ENCODE measurements at regions not wholly inside any gene's neighbourhood (a gene's known extent, or its start where the extent isn't known, plus 50 kb on each side); places are given as distances from the start of the nearest gene placed in this dataset.

- H3K9ac ChIP-seq (ENCODE audit: low read length): no peak overlapping the region
- H3K9me3 ChIP-seq (ENCODE audit: control insufficient read depth in 1 of 2, insufficient read depth in 1 of 2, low read depth in 1 of 2, low read length in 2 of 2): no peaks in the 10 kb centered on the region
- H3K9me2 ChIP-seq (ENCODE audit: insufficient read depth): no peaks in the 10 kb centered on the region
- ATAC-seq: no peak
- no TSS peak for BruUV-seq (replicated peaks)
- CTCF ChIA-PET: no interaction called here
- H3K4me2 ChIP-seq (ENCODE audit: low read length): no peak overlapping the region
- TF ChIP-seq EZH2phosphoT487 (IDR thresholded peaks at IDR 0.05; ENCODE audit: borderline replicate concordance) (no peak), ZNF274 (IDR thresholded peaks at IDR 0.05; ENCODE audit: low read depth, low read length) (no peak), RAD21 (IDR thresholded peaks at IDR 0.05; ENCODE audit: low read depth) (no peak), ATF3 (IDR thresholded peaks at IDR 0.05) (no peak), CTCF (IDR thresholded peaks at IDR 0.05 in 2 of 3, conservative IDR thresholded peaks at IDR 0.05 in 1 of 3; ENCODE audit: borderline replicate concordance in 1 of 3, insufficient read depth in 1 of 3, low read depth in 2 of 3, low read length in 2 of 3) (no peak), TCF7L2 (IDR thresholded peaks at IDR 0.05; ENCODE audit: borderline replicate concordance, extremely low read depth, insufficient read depth, insufficient read length) (no peak), REST (IDR thresholded peaks at IDR 0.05; ENCODE audit: low read depth) (no peak), ZBTB33 (IDR thresholded peaks at IDR 0.05; ENCODE audit: extremely low read depth, insufficient replicate concordance, low read length) (no peak), FOSL1 (IDR thresholded peaks at IDR 0.05; ENCODE audit: low read depth) (no peak), EGR1 (IDR thresholded peaks at IDR 0.05; ENCODE audit: low read depth) (no peak), SIN3A (IDR thresholded peaks at IDR 0.05; ENCODE audit: low read depth) (no peak), POLR2A (IDR thresholded peaks at IDR 0.05; ENCODE audit: borderline replicate concordance, extremely low read depth, insufficient read depth, insufficient read length) (no peak), EZH2 (IDR thresholded peaks at IDR 0.05) (no peak), CBX3 (IDR thresholded peaks at IDR 0.05; ENCODE audit: low read depth) (no peak), POLR2AphosphoS5 (IDR thresholded peaks at IDR 0.05; ENCODE audit: low read depth, low read length) (no peak), SRF (IDR thresholded peaks at IDR 0.05; ENCODE audit: low read depth) (no peak), YY1 (IDR thresholded peaks at IDR 0.05; ENCODE audit: extremely low read depth, insufficient replicate concordance, low read depth, low read length) (no peak), SP1 (IDR thresholded peaks at IDR 0.05; ENCODE audit: low read depth) (no peak), JUND (IDR thresholded peaks at IDR 0.05) (no peak), MAX (IDR thresholded peaks at IDR 0.05) (no peak)
- no peak for DNase-seq (ENCODE audit: low read depth, low spot score)
- H3K4me1 ChIP-seq (ENCODE audit: control insufficient read depth in 1 of 2, insufficient read depth in 2 of 2, low read length in 2 of 2): no peaks in the 10 kb centered on the region
- intact Hi-C loops (cut with micrococcal nuclease): no loop called here
- no peak overlapping the region for H2AFZ ChIP-seq (ENCODE audit: low read depth, low read length, poor library complexity, severe bottlenecking)
- H3K79me2 ChIP-seq (ENCODE audit: insufficient read depth, low read length): no peaks in the 10 kb centered on the region
- H3K27me3 ChIP-seq (ENCODE audit: insufficient read depth, low read length): no peaks in the 10 kb centered on the region
- RAD21 ChIA-PET (ENCODE audit: low non-redundant PET in 1 of 2, low total read pairs in 2 of 2, uncharacterized antibody in 2 of 2, unreplicated experiment in 2 of 2): no interaction called here
- no peak overlapping the region for H3K27ac ChIP-seq (ENCODE audit: low read depth, low read length)
- H4K20me1 ChIP-seq (ENCODE audit: insufficient read depth): no peaks in the 10 kb centered on the region
- no peak overlapping the region for H3K4me3 ChIP-seq (replicated peaks in 1 of 2; ENCODE audit: low read depth in 1 of 2, low read length in 2 of 2)
- H3K36me3 ChIP-seq (ENCODE audit: control insufficient read depth in 1 of 2, insufficient read depth in 2 of 2, low read length in 2 of 2): no peaks in the 10 kb centered on the region
- POLR2A ChIA-PET: no interaction called here
These were observed 548.6 kb downstream of the HTR1B start for GRCh38 chr6:76914737-76915136.
